Epidermal melanocyte (primary cell): ENCODE measurements at regions not wholly inside any gene's neighbourhood (a gene's known extent, or its start where the extent isn't known, plus 50 kb on each side); places are given as distances from the start of the nearest gene placed in this dataset.

ENCODE experiments used
- DNase-seq: peaks from one replicate; pipeline ENCODE4 v3.0.0; 2011; ENCODE audit warnings: low spot score; ENCODE audit not compliant: insufficient read length

DNA sequence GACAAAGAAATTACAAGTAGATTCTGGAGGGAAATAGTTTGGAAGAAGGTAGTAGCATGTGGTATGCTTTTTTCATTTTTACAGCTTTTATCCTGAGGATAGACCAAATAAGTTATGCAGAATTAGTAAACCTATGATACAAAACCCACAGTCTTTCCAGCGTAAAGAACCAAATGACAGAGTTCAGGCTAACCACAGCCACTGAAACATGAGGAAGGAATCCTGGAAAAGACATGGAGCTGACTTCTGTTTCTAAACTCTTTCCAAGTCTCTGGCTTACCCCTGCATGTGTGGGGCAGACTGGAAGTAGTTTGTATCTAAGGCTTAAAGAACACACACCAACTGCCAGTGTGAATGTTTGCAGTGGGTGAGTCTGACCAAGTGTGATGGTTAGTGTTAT, 258.4 kb upstream of the TENM4 start:
- DNase-seq, result no peak

- no peak for DNase-seq
Measured at GRCh38 chr11:79697905-79698304, 257.1 kb upstream of the TENM4 start.

DNA sequence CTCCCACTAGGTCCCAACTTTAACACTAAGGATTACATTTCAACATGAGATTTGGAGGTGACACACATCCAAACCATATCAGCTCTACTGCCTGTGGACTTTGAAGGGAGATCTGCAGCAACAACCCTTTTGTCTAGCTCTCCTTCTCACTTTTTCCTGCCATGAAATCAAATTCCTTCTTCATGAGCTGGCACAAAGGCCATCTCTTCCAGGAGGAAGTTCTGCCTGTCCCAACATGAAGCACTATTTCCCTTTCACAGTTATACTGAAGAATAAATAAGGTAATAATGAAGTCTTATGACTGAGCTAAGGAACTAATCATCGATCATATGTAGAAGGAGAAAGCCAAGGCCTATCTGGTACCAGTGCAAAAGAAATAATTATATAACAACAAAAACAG, 253.5 kb upstream of the TENM4 start:
- DNase-seq, result no peak

DNA sequence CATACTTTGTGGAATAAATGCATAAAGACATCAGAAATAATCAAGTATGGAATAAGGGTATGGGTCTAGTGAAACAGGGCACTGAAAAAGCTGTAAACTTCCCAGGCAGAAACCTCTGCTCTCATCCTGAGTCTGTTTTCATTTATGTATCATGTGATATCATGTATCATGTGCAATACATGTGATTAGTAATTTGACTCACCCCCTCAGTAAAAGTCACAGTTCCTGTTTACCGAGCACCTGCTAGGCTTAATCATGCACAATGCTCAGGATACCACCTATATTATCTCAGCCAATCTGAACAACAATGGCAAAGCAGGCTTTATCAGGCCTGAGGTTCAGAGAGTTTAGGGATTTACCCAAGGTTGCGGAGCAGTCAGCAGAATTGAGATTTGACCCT, 250.6 kb upstream of the TENM4 start:
- no peak for DNase-seq

- no peak for DNase-seq
Measured at GRCh38 chr11:79686703-79687419, 246.0 kb upstream of the TENM4 start.

GRCh38 chr11:79683930-79684329, 243.1 kb upstream of the TENM4 start:
- no peak for DNase-seq

DNA sequence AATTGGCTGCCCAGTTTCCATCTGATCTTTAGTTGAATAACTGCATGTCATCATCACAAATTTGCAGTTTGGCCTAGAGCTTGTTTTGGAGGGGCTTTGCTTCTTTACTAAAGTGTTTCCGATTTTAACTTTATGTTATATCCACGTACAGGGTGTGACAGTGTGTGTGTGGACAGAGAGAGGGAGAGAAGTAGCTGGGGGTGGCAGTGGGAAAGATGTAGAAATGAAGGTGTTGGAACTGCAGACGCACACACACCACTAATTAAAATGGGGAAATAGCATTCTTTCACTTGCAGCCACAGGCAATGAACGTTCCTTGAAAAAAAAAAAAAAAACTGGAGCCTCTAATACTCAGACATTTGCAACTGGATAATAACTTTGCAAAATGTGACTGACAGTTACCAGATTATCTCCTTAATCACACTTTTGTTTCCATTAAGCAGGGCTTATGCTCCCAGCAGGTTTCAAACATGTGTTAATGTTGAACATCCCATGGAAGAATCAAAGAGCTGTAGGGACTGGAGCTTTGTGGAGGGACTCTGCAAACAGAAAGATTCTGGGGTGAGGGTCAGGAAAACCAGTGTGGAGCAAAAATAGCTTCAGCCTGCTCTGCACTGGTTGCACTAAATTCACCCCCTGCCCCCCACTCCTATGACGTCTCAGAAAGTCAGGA, 238.1 kb upstream of the TENM4 start:
- no peak for DNase-seq

DNA sequence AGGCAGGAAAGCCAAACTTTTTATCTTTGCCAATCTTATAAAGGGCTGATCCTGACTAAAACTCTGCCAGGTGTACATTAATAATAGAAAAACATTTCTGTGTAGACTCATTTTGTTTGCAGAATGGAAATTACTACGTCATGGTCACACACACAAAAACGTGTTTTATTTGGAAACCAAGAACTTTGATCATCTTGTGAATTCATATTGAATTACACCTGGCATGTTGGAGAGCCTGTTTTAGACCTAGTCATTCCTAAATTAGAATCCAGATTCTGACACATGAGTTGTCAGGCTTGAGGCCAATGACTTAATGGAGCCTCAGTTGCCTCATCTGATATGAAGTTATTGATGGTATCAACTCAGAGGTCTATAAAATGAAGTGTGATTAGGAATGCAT, 235.6 kb upstream of the TENM4 start:
- no peak for DNase-seq

DNA sequence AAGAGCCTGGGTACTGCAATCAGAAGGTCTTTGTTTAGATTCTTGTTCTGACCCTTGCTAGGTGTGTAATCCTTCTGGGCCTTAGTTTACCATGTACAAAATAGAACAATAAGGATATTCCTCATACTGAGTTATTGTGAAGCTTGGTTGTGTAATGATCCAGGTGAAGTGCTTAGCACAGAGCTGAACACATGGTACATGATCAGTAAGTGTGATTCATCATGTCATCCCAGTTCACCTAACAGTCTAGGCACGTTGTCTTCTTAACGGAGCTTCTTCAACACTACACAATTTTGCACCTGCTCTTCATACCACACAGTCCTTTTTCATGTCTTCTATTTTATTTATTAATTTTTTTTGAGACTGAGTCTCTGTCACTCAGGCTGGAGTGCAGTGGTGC, 234.3 kb upstream of the TENM4 start:
- no peak for DNase-seq

GRCh38 chr11:79672786-79673185, 232.0 kb upstream of the TENM4 start:
- DNase-seq, result no peak

- DNase-seq, result no peak
Measured at GRCh38 chr11:79671401-79671800, 230.6 kb upstream of the TENM4 start.

- DNase-seq, result no peak
Measured at GRCh38 chr11:79670882-79671281, 230.1 kb upstream of the TENM4 start.

DNA sequence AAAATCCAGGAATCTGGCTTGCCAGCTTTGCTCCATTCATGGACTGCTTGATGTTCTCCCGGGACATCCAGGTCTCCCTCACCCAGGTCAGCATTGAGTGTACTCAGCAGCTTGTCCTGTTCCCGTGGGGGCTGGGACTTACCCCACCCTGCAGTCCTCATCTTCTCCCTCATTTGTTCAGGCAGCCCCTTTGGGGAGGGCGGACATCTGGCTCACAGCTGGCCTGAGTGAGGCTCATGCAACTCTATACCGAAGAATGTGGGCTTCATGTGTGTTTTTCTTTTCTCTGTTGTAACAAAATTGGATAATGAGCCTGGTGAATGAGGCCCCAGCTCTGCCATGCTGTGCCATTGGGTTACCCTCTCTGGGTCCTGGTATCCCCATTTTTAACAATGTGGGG, 227.7 kb upstream of the TENM4 start:
- no peak for DNase-seq

GRCh38 chr11:79667380-79667779, 226.6 kb upstream of the TENM4 start:
- no peak for DNase-seq

GRCh38 chr11:79663017-79663416, 222.2 kb upstream of the TENM4 start:
- no peak for DNase-seq

GRCh38 chr11:79661373-79661772, 220.5 kb upstream of the TENM4 start:
- DNase-seq, result no peak

DNA sequence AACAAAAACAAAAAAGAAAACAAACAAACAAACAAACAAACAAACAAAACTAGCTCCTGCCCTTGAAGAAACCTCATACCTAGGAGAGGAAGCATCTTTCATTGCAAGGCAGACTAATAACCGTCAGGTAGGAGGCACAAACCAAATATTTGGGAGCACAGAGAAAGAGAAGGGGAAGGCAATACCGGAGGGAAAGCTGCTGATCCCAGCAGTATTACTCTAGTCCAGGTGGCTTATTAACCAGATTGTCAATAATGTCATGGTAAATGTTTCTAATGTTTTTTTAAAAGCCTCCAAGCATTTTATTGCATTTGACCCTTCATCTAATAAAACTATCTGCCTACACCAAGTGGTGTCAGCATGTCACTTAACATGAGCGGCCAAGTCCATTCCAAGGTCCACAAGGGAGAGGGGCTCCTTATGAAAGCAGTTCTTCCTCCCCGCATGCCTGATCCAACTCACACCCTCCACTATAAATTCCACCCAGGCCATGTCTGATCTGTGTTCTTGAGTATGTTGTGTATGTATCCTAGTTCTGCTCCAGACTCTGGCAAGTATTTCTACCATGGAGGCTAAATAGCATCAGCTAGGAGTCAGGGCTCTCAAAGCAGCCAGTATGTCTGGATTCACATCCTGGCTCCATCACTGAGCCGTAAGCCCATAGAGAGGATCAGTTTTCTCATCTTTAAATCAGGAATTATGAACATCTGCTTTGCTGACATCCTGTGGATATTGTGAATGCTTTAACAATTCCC, 208.1 kb upstream of the TENM4 start:
- DNase-seq, result no peak

- DNase-seq, result no peak
Measured at GRCh38 chr11:79637219-79637618, 196.4 kb upstream of the TENM4 start.

- no peak for DNase-seq
Measured at GRCh38 chr11:79634905-79635304, 194.1 kb upstream of the TENM4 start.

GRCh38 chr11:79627281-79627680, 186.5 kb upstream of the TENM4 start:
- DNase-seq, result no peak

- DNase-seq, result no peak
Measured at GRCh38 chr11:79626135-79627075, 185.6 kb upstream of the TENM4 start.
